Activated naive CD4-positive, alpha-beta T cell treated with Interleukin-2 at 50 U/mL for 16 hours (primary cell): ENCODE measurements at regions not wholly inside any gene's neighbourhood (a gene's known extent, or its start where the extent isn't known, plus 50 kb on each side); places are given as distances from the start of the nearest gene placed in this dataset.
"Not testable (repeated sequence)": the region's sequence is repeated elsewhere in the genome, so short reads cannot be mapped to it uniquely, and the experiment has no call there.

Source experiments
- DNase-seq: peaks from one replicate; pipeline ENCODE4 v3.0.0-alpha.2; 2020

- DNase-seq = no peak
These were observed 165.1 kb downstream of the FBXO4 start for GRCh38 chr5:42090162-42090561.

GRCh38 chr5:42099846-42100245 lies 174.8 kb downstream of the FBXO4 start:
- not testable (repeated sequence) for DNase-seq

- no peak for DNase-seq
These were observed 183.4 kb downstream of the FBXO4 start for GRCh38 chr5:42108468-42108867.

- DNase-seq = no peak
These were observed 184.0 kb downstream of the FBXO4 start for GRCh38 chr5:42109006-42109572.

- DNase-seq = not testable (repeated sequence)
These were observed 190.6 kb downstream of the FBXO4 start for GRCh38 chr5:42115721-42116120.

GRCh38 chr5:42120070-42120469 lies 195.0 kb downstream of the FBXO4 start:
- no peak for DNase-seq

GRCh38 chr5:42121401-42121800 lies 196.3 kb downstream of the FBXO4 start:
- no peak for DNase-seq

- no peak for DNase-seq
These were observed 206.0 kb downstream of the FBXO4 start for GRCh38 chr5:42131081-42131480.

GRCh38 chr5:42143361-42143760 lies 218.3 kb downstream of the FBXO4 start:
- DNase-seq = no peak

- no peak for DNase-seq
These were observed 223.7 kb downstream of the FBXO4 start for GRCh38 chr5:42148813-42149212.

GRCh38 chr5:42157215-42157614 lies 232.1 kb downstream of the FBXO4 start:
- DNase-seq = no peak

GRCh38 chr5:42163083-42163482 lies 238.0 kb downstream of the FBXO4 start:
- no peak for DNase-seq

GRCh38 chr5:42168091-42168670 lies 243.1 kb downstream of the FBXO4 start:
- no peak for DNase-seq

- DNase-seq = not testable (repeated sequence)
These were observed 247.1 kb upstream of the GHR start for GRCh38 chr5:42176118-42176517.

- DNase-seq = not testable (repeated sequence)
These were observed 243.4 kb upstream of the GHR start for GRCh38 chr5:42179843-42180242.

GRCh38 chr5:42216904-42217303 lies 206.3 kb upstream of the GHR start:
- no peak for DNase-seq

GRCh38 chr5:42217791-42218190 lies 205.4 kb upstream of the GHR start:
- no peak for DNase-seq

GRCh38 chr5:42225009-42225408 lies 198.2 kb upstream of the GHR start:
- DNase-seq = no peak

GRCh38 chr5:42228279-42228678 lies 195.0 kb upstream of the GHR start:
- no peak for DNase-seq

- no peak for DNase-seq
These were observed 192.4 kb upstream of the GHR start for GRCh38 chr5:42230839-42231238.

GRCh38 chr5:42235241-42235640 lies 188.0 kb upstream of the GHR start:
- no peak for DNase-seq

GRCh38 chr5:42235837-42236236 lies 187.4 kb upstream of the GHR start:
- DNase-seq = no peak

- no peak for DNase-seq
These were observed 181.6 kb upstream of the GHR start for GRCh38 chr5:42241636-42242035.

GRCh38 chr5:42242210-42242609 lies 181.0 kb upstream of the GHR start:
- no peak for DNase-seq

- no peak for DNase-seq
These were observed 180.3 kb upstream of the GHR start for GRCh38 chr5:42242881-42243485.
